Glutamatergic neuron (in vitro differentiated cells): ENCODE measurements at regions not wholly inside any gene's neighbourhood (a gene's known extent, or its start where the extent isn't known, plus 50 kb on each side); places are given as distances from the start of the nearest gene placed in this dataset.

Source experiments
- DNase-seq: peaks from one replicate; pipeline ENCODE4 v3.0.0; 2022
- H3K27ac Mint-ChIP-seq: one replicate; pipeline ENCODE4 v1.8.0; 2020; ENCODE audit warnings: mild to moderate bottlenecking, mixed read lengths, inconsistent platforms; ENCODE audit not compliant: unreplicated experiment
- H3K27me3 Mint-ChIP-seq: one replicate; pipeline ENCODE4 v1.8.0; 2020; ENCODE audit warnings: mild to moderate bottlenecking, moderate library complexity, mixed read lengths, inconsistent platforms; ENCODE audit not compliant: unreplicated experiment
- H3K36me3 Mint-ChIP-seq: one replicate; pipeline ENCODE4 v1.8.0; 2020; ENCODE audit warnings: mild to moderate bottlenecking, mixed read lengths, inconsistent platforms; ENCODE audit not compliant: unreplicated experiment
- H3K4me1 Mint-ChIP-seq: one replicate; pipeline ENCODE4 v1.8.0; 2020; ENCODE audit warnings: mild to moderate bottlenecking, low read depth, mixed read lengths, inconsistent platforms; ENCODE audit not compliant: unreplicated experiment
- H3K4me3 Mint-ChIP-seq: one replicate; pipeline ENCODE4 v1.8.0; 2020; ENCODE audit warnings: mild to moderate bottlenecking, mixed read lengths, inconsistent platforms; ENCODE audit not compliant: unreplicated experiment
- H3K9me3 Mint-ChIP-seq: one replicate; pipeline ENCODE4 v1.8.0; 2020; ENCODE audit warnings: mild to moderate bottlenecking, moderate library complexity, mixed read lengths, inconsistent platforms; ENCODE audit not compliant: unreplicated experiment
- TF ChIP-seq, protein P1 (sequence below): fragments of 200-600 bp; sonication (generic); IDR thresholded peaks from one replicate; pipeline ENCODE4 v1.5.0; 2021; ENCODE audit not compliant: partially characterized antibody, unreplicated experiment

DNA sequence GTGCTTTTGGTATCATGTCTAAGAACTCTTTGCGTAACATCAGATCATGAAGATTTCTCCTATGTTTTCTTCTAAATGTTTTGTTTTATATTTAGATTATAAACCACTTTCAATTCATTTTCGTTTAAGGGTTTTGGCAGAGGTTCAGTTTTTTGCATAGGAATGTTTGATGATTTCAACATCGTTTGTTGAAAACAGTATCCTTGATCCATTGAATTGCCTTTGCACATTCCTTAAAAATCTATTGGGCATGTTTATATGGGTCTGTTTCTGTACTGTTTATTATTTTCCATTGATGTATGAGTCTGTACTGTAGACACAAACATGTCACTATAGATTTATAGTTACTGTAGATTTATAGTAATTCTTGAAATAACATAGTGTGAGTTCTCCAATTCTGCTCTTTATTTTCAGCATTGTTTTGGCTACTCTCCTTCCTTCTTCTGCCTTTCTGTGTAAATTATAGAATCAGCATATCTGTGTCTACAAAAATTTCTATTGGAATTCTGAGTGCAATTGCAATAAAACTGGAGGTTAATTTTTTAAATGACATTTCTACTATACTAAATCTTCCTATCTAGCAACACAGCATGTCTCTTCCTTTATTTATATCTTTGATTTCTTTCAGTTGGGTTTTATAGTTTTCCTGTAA is 374.0 kb downstream of the SV2B start:
- Mint-ChIP-seq H3K36me3 (no peaks in the 10 kb centered on the region), H3K4me1 (no peaks in the 10 kb centered on the region), H3K4me3 (no peak overlapping the region), H3K27ac (no peak overlapping the region), H3K9me3 (no peaks in the 10 kb centered on the region), H3K27me3 (no peaks in the 10 kb centered on the region)
- TF ChIP-seq, protein P1, sequence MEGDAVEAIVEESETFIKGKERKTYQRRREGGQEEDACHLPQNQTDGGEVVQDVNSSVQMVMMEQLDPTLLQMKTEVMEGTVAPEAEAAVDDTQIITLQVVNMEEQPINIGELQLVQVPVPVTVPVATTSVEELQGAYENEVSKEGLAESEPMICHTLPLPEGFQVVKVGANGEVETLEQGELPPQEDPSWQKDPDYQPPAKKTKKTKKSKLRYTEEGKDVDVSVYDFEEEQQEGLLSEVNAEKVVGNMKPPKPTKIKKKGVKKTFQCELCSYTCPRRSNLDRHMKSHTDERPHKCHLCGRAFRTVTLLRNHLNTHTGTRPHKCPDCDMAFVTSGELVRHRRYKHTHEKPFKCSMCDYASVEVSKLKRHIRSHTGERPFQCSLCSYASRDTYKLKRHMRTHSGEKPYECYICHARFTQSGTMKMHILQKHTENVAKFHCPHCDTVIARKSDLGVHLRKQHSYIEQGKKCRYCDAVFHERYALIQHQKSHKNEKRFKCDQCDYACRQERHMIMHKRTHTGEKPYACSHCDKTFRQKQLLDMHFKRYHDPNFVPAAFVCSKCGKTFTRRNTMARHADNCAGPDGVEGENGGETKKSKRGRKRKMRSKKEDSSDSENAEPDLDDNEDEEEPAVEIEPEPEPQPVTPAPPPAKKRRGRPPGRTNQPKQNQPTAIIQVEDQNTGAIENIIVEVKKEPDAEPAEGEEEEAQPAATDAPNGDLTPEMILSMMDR = no peak
- DNase-seq = no peak

DNA sequence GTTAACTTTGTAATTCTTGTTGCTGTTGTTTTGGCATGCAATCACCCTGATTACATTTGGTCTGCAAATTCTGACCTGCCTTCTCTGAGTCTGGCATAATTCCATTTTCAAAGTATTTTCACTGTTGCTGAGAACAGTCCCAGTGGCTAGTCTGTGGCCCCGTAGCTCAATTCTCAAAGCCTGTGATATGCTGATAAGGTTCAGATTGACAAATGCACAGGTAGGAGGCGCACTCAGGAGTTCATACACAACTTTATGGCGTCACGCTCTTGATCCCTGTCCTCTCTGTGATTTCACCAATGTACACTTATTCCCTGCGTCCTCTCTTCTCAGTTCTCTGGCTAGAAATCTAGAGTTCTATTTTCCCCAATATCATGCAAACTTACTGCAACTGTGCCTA is 376.6 kb upstream of the SLCO3A1 start:
- no peak overlapping the region for H3K4me3 Mint-ChIP-seq
- no peaks in the 10 kb centered on the region for H3K27me3 Mint-ChIP-seq
- TF ChIP-seq, protein P1 = no peak
- no peak overlapping the region for H3K27ac Mint-ChIP-seq
- H3K4me1 Mint-ChIP-seq = no peaks in the 10 kb centered on the region
- no peaks in the 10 kb centered on the region for H3K36me3 Mint-ChIP-seq
- H3K9me3 Mint-ChIP-seq = no peaks in the 10 kb centered on the region
- DNase-seq = no peak

DNA sequence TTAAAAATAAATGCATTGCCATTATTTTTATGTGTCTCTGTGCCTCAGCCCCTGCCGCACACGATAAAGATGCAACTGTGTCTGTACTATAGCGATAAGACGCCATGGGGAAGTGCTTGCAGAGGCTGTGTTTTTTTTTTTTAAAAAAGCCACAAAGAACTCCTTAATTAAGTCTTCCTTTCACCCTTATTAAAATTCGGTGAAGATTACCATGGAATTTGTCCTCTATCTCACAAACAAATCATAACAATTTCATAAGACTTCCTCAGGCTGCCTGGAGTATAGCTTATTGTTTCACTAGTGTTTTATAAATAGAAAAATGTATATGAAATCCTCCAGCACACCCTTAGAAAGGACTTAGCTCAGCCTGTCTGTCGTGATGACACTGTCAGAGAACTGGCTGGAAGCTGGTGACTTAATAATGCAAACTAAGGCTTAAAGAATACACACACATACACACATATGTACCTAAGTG is 374.8 kb upstream of the SLCO3A1 start:
- Mint-ChIP-seq H3K9me3 (no peaks in the 10 kb centered on the region), H3K36me3 (no peaks in the 10 kb centered on the region), H3K27ac (no peak overlapping the region)

DNA sequence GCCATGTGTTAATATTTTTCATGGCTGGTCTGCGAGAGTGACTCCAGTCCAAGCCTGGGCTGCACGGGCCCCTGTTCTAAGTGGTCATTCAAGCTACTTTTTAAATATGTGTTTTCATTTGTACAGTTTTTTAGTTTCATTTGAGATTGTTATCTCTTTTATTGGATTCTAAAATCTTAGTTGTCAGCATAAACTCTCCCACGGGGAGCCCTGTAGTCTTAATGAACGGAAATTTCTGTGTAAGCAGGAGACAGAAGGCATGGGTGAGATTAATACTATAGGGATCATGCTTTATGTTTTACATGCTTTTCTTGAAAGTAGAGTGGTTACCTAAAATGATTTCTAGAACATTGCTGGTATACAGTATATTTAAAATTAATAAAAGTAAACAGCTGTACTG is 373.1 kb upstream of the SLCO3A1 start:
- peaks cover 5% of the 10 kb centered on the region for H3K4me1 Mint-ChIP-seq
- H3K4me3 Mint-ChIP-seq = no peak overlapping the region
- H3K27ac Mint-ChIP-seq = no peak overlapping the region
- H3K9me3 Mint-ChIP-seq = no peaks in the 10 kb centered on the region
- DNase-seq = no peak
- H3K36me3 Mint-ChIP-seq = no peaks in the 10 kb centered on the region
- TF ChIP-seq, protein P1 = no peak
- H3K27me3 Mint-ChIP-seq = peaks cover 1% of the 10 kb centered on the region

More for the DNA sequence above, 374.8 kb upstream of the SLCO3A1 start:
- no peak overlapping the region for H3K4me3 Mint-ChIP-seq
- DNase-seq = no peak
- no peaks in the 10 kb centered on the region for H3K27me3 Mint-ChIP-seq
- no peaks in the 10 kb centered on the region for H3K4me1 Mint-ChIP-seq
- TF ChIP-seq, protein P1 = no peak

DNA sequence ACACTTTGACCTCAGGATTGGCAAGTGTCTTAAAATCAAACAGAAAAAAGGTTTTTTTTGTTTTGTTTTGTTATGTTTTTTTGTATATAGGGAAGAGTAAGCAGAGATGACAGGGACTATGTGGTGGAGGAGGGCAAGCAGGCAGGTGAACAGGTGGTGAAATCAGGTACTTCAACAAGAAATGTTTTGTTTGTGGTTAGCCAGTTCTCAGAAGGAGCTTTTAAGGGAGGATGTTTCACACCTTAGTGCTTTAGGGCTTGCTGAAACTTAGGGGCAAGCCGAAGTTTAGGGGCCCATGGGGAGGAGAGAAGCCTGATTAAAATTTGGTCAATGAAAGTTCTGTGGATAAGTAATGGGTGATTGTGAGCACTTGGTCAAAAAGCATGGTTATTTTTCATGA is 370.7 kb upstream of the SLCO3A1 start:
- Mint-ChIP-seq H3K4me3 (no peak overlapping the region), H3K27ac (no peak overlapping the region), H3K36me3 (no peaks in the 10 kb centered on the region), H3K4me1 (peaks cover 5% of the 10 kb centered on the region), H3K9me3 (no peaks in the 10 kb centered on the region), H3K27me3 (peaks cover 1% of the 10 kb centered on the region)
- TF ChIP-seq, protein P1 = no peak
- no peak for DNase-seq
